GM19468 (cell line): ENCODE measurements at regions not wholly inside any gene's neighbourhood (a gene's known extent, or its start where the extent isn't known, plus 50 kb on each side); places are given as distances from the start of the nearest gene placed in this dataset.

Experiments
- ATAC-seq: cut with Tn5 transposase; IDR thresholded peaks from one replicate; pipeline ENCODE4 v1.9.1; 2021; ENCODE audit warnings: mild to moderate bottlenecking, moderate library complexity, moderate number of reproducible peaks; ENCODE audit not compliant: unreplicated experiment; ENCODE audit errors: extremely low read depth

DNA sequence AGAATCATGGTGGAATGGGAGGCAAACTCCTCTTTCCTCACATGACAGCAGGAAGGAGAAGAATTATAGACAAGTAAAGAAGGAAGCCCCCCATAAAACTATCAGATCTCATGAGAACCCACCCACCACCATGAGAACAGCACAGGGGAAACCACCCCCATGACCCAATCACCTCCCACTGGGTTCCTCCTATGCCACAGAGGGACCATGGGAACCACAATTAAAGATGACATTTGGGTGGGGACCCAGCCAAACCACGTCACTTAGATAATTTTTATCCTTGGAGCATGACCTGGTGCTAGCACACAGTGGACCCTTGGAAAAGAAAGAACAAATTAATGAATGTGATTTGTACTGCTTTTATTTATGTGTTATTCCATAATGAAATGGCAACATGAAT, 188.6 kb upstream of the NCKAP5 start:
- ATAC-seq: no peak

- no peak for ATAC-seq
These were observed 192.1 kb upstream of the NCKAP5 start for GRCh38 chr2:133760376-133760775.

- no peak for ATAC-seq
These were observed 197.4 kb upstream of the NCKAP5 start for GRCh38 chr2:133765658-133766057.

- no peak for ATAC-seq
These were observed 198.0 kb upstream of the NCKAP5 start for GRCh38 chr2:133766164-133766832.

DNA sequence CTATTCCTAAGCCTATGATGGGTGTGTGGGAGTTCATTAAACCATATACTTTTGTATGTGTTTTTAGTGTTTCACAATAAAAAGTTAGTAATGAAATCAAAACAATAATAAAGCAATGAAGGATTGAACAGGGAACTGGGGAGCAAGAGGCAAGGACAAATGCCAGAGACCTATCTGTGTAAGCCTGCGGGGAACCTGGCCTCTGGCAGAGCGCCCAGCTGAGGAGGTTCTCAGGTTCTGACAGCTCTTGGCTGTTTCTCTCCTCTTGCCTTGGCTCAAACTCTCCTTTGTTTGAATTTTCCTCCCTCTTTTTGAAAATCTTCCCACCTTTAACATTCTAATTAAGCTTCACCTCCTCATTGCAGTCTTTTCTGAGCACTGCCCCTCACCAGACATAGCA, 200.0 kb upstream of the NCKAP5 start:
- ATAC-seq: no peak

GRCh38 chr2:133768658-133769435, 200.6 kb upstream of the NCKAP5 start:
- no peak for ATAC-seq

GRCh38 chr2:133773854-133774653, 205.8 kb upstream of the NCKAP5 start:
- no peak for ATAC-seq

DNA sequence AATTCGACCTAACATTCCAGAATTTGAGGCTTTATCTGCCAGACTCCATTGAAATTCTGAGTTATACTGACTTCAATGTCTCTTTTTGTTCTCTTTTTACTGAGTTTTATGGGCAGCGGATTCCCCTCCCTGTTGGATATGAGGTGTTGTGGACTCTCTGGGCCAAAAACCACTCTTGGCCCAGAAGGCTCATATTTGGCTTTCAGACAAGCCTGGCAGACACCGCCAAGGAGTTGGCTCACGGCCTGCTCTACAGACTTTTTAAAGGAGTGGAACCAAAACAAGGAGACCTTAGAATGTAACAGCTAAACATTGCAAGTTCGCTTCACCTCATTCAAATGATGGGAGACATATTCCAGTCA, 206.4 kb upstream of the NCKAP5 start:
- ATAC-seq: no peak

GRCh38 chr2:133776936-133777573, 208.8 kb upstream of the NCKAP5 start:
- ATAC-seq: no peak

DNA sequence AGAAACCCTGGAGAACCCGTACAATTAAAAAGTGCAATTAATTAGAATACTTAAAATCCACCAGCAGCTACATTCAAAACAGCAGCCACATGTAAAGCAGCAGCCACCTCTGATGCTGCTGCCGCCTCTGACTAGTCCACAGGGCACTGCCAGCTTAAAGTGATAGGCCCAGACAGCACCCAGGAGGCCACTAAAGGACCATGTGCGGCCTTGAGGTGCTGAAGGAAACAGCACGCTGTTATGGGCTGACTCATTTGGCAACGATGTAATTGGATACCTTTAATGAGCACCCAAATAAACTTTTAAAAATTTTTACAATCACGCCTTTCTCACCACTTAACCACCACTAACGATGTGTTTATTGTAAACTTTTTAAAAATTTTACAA, 209.3 kb upstream of the NCKAP5 start:
- no peak for ATAC-seq

GRCh38 chr2:133780099-133780996, 212.1 kb upstream of the NCKAP5 start:
- ATAC-seq: peak; percentile 68

DNA sequence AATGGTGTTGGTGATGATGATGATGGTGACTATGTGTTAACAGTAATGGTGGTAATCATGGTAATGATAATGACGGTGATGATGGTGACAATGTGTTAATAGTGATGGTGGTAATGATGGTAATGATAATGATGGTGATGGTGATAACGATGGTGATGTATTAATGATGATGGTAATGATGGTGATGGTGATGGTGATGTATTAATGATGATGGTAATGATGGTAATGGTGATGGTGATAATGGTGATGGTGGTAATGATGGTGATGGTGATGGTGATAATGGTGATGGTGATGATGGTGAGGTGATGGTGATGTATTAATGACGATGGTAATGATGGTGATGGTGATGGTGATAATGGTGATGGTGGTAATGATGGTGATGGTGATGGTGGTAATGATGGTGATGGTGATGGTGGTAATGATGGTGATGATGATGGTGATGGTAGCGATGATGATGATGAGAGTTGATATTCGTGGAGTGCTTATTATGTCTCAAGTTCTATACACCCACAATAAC, 212.8 kb upstream of the NCKAP5 start:
- no peak for ATAC-seq

DNA sequence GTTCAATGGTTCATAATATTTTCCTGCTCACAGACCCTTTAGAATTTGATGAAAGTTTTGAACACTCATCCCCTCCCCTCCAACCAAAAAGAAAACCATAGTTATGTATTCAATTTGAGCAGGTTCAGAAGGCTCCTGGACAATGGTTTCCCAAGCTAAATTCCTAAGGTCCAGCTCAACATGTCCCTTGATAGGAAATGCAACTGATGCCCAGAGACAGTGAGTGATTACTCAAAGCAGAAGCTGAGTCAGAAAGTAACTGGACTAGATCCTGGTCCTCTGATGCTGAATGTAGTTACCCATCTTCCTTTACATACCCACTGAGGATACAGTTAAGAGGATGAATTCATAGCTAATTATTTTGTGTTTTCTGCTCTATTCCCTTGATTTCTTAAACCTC, 218.9 kb upstream of the NCKAP5 start:
- ATAC-seq: no peak

DNA sequence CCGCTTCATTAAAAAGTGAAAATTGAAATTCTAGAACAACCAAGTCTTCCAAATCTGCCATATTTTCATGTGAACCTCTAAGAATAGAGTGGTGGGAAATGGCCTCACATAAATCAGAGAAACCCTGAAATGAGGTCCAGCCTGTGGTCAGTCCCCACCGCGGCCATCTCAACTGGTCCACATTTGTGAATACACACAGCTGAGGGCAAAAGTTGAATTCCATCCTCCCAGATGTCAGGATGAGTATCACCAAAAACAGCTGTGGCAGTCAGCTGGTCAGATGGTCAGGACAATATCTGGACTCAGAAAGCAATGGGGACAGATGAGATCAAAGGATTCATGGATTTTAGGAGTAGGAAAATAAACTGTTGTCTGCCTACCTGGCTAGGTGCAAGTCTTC, 219.4 kb upstream of the NCKAP5 start:
- ATAC-seq: no peak

DNA sequence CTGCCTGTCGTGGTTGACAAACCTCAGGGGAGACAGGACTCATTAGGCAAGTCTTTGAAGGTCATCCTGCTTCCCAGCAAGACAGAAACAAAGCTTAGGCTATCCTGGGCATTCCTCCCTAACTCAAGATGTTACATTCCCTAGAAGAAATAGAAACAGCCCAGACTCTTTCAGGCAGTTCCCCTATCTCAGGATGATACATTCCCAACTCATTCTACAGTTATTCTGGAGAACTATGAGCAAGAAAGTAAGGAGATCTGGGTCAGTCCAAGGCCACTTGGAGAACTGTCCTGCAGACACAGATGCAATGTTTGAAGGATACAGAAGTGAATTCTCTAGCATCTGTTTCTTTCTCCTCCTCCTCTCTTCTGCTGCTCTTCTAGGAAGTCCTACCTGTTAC, 220.1 kb upstream of the NCKAP5 start:
- ATAC-seq: no peak

- no peak for ATAC-seq
These were observed 221.5 kb upstream of the NCKAP5 start for GRCh38 chr2:133789743-133790142.

DNA sequence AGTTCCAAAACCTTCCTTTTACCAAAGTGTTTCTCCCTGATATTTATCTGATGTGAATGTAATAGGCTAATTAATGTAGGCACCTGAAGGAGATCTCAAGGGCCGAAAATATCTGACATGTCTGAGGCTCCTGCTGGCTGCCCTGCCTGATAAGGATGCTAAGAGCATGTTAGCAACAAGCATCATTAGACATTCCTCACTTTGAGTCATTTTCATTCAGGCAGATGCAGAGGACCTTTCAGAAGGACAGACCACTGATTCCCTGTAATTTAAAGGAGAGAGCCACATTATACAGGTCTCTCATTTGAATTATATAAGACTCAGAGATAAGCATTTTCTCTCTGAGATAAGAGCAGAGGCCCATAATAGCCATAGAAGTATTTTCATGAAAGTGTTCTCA, 222.4 kb upstream of the NCKAP5 start:
- no peak for ATAC-seq

- no peak for ATAC-seq
These were observed 222.9 kb upstream of the NCKAP5 start for GRCh38 chr2:133791191-133791590.

DNA sequence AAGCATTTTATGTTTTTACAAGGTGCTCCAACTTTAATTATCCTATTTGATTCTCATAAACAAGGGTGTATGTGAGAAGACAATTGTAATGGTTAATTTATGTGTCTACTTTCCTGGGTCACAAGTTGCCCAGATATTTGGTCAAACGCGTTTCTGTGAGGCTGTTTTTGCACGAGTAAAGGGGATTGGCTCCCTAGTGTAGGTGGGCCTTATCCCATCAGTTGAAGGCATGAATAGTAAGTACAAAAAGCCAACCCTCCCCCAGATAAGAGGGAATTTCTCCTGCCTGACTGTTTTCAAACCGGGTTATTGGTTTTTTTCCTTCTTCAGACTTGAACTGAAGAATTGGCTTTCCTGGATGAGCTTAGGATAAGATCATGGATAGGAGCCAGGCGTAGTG, 224.0 kb upstream of the NCKAP5 start:
- ATAC-seq: no peak

- ATAC-seq: no peak
These were observed 225.9 kb upstream of the NCKAP5 start for GRCh38 chr2:133794114-133794513.
